Stimulated activated CD8-positive, alpha-beta memory T cell treated with anti-CD3 and anti-CD28 coated beads, Interleukin-15, amount 100 ng/mL, for 1 hour (primary cell): ENCODE measurements at regions not wholly inside any gene's neighbourhood (a gene's known extent, or its start where the extent isn't known, plus 50 kb on each side); places are given as distances from the start of the nearest gene placed in this dataset.

Experiments used
- DNase-seq: peaks from one replicate; pipeline ENCODE4 v3.0.0-alpha.2; 2020; ENCODE audit warnings: low read depth

DNA sequence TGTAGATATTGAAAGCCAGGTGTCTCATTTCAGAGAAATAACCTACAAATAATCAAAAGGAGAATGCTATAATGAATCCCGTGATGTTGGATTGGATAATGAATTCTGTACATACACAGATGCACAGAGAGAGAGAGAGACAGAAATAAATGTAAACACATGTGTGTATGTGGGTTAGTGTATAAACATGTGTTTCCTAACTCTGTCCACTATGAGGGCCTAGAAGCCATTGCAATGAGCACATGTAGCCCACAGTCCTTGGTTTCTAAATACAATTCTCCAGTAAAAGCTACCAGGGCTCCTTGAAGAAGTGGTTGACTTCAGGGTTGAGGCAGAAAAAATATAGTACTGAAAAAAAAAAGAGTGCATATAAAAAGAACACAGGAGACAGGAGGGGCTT is 109.5 kb downstream of the INHBB start:
- DNase-seq: no peak

DNA sequence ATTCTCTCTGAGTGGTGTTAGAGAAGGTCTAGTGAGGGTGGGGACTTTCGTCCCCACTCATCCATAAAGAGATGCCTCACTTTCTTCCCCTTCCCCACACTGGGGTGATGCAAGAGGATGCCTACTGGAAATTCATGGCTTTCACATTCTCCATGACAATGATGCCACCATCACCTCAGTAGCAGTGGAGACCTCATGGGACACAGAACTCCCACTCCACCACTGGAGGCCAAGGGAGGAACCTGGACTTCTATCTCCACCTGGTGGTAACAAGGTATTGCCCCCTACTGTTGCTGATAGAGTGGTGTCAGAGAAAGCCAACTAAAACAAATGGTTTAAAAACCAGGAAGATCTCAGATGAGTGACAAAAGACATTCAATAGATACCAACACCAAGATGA is 110.9 kb downstream of the INHBB start:
- DNase-seq: no peak

DNA sequence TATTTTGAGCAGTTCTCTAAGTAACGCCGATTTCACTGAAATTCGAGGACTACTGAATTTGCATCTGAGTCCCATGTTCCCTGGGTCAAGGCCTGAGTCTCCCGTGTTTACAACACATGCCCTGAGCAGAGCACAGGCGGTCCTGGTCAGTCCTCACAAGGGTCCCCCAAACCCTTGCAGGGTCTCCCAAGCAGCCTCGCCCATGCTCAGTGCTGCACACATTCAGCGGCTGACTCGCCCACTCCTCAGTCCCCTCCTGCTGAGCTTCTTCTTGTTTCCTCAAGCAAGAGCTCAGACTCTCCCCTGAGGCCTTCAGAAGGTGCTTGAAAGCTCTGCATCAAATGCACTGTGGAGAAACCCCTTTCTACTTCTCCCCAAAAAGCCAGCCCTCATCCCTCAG is 114.6 kb downstream of the INHBB start:
- DNase-seq: no peak

DNA sequence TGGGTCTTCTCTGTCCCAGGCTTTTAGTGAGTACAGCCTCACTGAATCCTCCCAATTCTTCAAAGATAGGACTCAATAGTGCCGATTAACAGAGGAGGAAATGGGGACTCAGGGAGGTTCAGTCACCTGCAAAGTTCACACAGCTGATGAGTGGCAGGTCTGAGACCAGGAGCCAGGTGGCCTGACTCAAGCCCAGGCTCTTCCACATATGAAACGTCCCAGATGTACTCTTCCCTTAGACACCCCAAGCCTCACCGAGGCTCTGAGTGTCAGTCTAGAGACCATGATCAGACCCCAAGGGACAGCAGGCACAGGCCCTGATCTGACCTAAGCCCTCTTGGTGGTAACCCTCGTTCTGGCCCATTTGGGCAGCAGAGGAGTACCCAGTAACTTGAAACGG is 115.2 kb downstream of the INHBB start:
- no peak for DNase-seq

DNA sequence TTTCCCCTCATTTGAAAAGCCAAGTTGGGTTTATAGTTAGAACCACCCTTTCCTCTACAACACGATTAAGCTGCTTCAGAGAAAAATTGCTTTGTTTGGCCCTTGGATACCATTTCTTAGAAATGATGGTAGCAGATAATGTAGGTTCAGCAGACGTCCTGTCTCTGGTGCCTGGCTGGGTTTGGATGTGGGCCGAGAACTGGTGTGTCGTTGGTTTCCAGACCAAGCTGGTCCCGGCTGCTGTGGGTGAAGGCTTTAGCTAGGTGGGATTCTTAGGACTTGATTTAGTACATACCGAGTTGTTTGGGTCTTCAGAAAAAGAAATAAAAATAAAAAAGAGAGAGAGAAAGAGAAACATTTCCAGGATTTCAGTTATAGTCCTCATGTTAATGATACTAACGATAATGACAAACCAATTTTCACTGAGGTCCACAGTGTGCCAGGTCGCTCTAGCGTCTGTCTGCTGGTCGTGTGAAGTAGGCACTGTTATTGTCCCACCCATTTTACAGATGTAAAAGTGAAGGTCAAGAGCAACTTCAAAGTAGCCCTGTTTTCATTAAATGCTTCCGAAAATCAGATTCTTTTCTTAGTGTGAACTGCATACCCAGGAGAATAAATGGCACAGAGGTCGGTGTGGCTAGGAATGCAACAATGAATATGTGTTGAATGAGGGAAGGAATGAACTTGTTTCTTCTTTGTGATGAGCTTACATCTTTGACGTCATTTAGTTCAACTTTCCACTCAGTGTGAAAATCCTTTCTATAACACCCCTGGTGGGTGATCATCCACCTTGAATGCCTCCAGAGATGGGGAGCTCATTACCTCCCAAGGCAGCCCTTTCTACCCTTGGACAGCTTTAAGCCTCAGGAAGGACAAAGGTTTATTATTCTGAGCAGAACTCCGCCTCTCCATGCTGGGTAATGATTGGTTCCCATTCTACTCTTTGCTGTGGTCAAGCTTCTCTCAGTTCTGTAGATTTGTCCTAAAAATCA is 115.9 kb downstream of the INHBB start:
- DNase-seq: no peak

DNA sequence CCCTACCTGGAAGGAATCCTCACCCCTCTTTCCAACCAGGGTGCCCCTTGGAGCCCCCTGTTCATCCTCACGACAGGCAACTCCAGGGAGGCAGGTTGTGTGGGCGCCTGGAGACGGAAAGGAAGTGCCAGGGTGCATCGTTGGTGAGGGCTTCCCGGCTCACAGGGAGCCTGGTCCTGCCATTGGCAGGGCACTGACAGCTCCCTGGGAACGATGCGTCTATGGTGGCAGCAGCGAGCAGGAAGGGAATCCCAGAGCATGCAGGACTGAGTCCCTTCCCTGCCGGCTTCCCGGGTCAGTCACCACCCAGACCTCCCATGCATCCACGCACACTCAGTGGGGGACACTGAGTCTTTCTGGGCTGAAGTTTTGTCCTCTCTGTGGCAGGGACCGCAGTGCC is 117.6 kb downstream of the INHBB start:
- no peak for DNase-seq

DNA sequence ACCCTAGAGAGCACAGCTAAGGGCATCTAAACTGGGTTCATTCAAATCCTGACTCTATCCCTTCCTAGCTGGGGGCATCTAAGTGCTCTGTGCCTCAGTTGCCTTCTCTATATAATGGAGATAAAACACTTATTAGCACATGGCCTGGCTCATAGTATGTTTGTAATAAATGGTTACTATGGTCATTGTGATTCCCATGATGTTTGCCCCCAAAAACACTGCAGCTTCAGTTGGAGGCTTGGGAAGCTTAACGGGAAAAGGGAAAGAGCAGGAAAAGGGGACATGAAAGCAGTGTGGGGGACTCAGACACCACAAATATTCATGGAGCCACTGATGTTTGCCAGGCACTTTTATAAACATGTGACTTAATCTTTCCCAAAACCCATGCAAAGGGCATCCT is 118.1 kb downstream of the INHBB start:
- DNase-seq: no peak

DNA sequence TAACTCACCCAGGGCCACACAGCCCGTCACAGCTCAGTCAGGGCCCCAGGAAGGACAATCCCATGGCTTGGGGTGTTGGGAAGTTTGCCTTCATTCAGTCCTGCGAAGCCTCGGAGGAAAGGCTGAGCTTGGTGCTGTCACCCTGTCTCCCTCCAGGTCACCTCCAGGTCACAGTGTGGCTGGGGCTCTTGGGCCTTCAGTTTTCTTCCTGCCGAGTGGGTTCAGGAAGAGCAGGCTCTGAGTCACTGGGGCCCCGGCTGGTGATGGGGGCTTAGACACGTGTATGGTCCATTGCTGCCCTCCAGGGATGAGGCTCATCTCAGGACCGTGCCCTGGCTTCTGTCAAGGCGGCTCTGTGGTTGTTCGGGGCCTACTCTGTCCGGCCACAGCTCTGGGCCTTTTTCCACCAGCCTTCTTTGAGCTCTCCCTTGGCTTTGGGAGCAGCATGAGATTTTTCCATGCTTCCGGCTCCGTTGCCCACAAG is 118.6 kb downstream of the INHBB start:
- DNase-seq: no peak

DNA sequence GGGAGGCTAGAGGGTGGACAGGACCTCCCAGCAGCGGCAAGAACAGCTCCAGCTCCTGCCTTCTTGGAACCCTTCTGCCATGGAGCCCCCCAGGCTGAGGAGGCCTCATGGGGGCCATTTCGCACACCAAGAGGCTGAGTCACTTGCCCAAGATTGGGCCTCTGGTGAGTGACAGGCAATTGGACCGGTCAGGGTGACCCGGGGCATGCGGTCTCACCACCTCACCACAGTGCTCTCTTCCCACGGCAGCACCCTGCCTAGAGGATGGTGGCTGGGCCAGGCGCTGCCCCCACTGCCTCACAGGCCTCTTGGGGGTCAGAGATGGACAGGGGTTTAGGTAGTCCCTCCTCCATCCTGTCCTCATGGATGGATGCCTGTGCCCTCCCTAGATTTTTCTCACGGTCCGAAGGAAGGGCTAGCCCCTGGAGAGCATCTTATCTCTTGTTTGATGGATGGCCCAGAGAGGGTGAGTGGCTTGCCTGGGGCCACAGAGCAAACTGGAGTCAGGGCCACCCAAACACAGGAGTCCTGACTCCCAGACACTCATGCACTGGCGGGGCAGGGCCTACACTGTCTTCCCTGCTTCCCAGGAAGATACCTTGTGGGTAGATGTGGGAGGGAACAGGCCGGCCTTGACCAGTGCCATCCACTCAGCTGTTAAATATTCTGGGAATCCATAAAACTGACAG is 119.2 kb downstream of the INHBB start:
- no peak for DNase-seq

DNA sequence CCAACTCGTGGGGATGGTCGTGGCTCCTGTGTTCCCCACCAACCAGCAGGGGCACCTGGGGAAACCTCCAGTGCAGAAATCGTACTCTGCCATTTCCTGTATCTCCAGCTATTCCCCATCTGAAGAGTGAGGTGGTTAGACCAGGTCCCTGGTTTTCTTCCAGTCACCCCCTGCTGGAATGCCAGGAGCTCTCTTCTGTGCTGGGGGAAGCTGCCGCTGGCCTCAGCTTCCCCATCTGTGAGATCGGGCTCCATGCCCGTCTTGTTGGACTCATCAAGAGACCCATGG is 119.7 kb downstream of the INHBB start:
- no peak for DNase-seq

DNA sequence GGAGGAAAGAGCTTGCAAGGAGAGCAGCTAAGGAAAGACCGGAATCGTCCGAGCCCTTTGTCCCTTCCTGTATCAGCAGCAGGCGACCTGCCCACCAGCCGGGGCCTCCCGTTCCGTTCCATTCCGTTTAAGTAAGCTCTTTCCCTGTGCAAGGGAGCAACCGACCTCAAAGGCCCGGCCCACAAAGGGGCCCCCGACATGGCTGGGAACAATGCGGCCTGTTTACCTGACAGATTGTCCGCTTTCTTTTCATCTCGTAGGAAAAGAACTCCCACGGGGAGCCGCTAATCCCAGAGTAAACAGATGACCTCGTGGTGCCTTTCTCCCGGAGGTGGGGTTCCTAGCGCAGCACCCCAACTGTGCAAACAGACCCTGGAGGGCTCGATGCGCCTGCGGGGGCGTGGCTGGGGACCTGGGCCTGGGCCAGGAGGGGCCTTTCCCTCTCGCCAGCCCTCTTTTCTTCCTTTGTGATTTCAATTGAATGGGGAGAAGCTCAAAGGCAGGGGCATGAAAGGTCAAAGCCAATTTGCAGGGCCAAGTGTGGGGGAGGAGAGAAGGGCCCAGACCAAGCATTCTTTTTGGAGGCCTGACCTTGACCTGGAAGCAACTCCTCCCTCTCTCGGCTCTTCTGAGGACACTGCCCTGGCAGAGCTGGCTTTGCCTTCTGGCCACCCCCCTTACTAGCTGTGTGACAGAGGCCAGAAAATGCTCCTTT is 120.2 kb downstream of the INHBB start:
- no peak for DNase-seq

DNA sequence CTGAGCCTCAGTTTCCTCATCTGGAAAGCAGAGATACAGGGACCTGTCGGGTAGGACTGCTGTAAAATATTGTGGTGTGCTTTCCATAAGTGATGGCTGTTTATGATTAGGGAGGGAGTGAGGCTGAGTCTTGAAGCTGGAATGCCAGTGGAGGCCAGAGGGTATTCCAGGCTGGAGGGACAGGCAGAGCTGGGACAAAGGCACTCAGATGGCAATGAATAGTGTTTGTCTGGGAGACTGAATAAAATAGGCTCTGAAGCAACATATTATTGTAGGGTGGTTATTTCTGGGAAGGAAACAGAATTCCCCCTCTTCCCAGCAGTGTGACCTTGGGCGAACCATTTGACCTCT is 120.7 kb downstream of the INHBB start:
- DNase-seq: no peak

DNA sequence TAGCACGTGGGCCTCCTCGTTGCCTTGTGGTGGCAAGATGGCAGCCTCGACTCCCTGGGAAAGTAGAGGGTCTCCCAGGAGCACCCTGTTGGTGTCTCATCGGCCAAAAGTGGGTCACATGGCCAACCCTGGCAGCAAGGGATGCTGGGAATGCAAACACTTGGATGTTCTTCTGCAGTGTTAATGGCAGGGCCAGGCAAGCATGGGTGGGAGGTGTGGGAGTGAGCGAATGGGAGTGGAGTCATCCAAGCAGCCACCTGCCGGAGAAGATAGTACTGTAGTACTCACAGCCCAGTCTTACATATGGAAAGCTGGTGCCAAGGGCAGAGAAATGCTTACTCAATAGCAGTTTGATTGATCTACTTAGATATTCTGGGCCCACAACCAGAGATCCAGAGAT is 122.2 kb downstream of the INHBB start:
- no peak for DNase-seq

DNA sequence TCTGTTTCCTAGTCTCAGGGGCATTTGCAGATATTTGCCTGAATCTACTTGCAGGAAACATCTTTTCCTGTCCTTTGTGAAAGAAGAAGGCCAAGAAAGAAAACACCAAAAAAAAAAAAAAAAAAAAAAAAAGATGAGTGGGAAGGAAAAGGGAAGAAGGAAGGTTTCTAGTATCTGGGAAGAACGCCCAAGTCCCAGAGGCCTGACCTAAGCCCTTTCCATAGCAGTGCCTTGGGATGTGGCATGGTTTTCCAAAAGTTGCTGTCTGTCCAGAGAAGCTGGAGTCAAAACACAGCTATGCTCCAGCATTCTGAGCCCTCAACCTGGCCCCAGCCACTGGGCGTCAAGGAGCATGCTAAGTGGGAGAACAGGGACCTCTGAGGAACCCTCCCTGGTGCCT is 123.5 kb downstream of the INHBB start:
- DNase-seq: no peak

DNA sequence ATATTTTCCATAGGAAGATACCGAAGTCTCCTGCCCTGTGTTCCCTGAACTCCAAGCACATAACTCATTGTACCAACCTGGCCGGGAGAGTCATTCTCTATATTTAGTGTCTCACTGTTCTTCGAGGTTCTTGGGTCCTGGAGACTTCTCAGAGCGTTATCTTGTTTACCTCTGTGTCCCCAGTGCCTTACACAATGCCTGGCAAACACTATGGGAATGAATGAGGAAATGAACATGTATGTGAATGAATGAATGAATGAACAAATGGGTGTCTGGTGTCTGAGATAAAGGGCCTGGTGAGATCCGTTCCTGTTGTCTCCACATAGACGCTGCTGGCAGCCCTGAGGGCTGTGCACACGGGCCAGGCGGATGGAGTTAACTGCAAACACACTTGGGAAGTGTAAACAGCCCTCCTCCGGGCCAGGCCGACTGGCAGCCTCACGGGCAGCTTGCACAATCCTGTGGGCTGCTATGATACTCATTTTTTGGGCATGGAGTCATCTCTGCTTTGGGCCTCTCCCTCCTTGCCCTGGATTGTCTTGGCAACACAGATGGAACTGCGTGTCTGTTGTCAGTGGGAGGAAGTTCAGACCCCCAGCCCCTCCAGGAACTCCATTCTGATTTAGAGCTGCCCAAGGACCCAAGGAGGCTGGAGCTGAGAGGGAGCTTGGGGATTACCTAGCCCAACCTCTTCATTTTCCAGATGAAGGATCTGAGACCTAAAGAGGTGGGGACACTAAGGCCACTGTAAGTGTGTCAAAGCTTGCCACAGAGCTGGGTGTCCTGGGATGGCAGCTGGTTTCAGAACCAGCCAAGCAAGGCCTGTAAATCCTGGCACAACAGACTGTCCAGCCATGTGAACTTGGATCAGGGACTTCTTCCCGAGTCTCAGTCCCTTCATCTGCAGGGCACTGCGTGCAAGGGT is 124.4 kb downstream of the INHBB start:
- no peak for DNase-seq

DNA sequence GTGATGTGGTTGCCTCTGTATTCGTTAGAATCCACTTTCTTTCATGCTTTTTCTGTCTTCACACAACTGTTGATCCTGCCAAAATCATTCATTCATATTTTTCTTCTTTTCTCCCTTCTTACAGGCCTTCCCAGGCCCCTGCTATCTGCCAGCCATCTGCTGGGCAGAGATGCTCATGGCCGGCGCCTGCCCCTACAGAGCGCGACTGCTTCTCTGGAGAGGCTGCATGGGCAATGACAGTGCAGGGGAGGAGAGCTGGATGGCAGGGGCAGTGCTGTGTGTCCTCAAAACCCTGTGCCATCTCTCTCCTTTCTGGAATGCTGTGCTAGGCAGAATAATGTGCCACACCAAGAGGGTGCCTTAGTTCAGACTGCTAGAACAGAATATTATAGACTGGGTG is 125.2 kb downstream of the INHBB start:
- DNase-seq: no peak

DNA sequence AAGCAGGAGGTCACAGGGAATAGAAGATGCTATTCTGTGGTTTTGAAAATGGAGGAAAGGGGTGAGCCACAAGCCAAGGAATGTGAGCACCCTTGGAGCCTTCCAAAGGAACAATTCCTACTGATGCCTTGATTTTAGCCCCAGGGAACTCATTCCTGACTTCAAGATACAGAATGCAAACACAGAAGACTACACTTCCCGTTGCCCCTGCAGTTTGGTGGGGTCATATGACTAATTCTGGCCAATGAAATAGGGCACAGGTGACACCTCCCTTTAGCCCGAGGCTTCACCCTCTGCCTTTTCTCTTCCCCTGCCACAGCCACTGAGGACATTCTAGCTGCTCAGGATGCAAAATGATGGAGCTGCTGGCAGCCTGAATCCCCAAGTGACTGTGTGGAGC is 126.1 kb downstream of the INHBB start:
- no peak for DNase-seq

DNA sequence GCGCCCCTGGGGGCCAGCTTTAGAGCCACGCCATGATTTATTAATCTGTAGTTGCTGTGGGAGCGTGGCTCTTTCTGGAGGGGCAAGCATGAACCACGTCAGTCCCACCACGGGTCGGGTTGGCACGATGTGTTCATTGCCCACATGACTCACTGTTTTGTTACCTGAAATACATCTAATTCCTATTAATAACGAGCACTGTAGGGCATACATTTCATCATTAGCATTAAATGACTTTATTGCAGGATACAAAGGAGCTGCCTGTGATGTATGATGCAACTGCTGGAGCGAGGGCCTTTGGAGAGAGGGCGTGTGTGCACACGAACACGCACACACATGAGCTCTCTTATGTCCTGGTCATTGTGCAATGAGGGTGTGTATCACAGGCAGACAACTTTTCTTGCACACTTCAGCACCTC is 127.0 kb downstream of the INHBB start:
- DNase-seq: no peak

DNA sequence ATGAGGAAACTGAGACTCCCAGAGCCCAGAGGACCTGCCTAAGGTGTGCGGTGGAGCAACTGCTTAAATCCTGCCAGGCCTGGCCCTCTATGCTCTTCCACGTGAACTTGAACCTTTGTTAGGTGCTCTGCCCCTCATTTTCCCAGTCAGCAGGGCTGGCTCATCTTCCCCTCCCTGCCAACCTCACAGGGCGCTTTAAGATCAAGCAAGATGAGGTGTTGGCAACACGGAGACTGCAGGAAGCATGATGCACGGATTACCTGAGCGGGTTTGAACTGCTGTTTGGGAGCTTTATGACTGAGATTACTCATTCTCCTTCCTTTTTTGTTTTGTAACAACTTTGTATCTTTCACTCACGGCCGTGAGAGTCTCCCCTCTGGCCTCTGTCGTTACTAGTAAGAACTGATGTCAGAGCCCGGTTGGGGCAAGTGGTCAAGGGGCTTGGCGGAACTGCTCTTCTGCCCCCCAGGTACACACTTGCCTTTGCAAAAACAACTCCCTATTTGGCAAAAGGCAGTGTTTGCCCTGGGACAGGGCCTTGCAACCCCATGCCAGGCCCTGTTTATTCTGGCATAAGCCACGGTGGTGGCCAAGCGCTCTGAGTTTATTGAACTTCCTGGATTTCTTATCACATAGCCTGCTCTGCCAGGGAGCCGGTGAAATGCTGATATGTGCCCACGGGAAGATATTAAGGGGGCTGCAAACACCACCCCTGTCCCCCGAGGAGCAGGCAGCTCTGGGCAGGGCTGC is 127.8 kb downstream of the INHBB start:
- DNase-seq: no peak

DNA sequence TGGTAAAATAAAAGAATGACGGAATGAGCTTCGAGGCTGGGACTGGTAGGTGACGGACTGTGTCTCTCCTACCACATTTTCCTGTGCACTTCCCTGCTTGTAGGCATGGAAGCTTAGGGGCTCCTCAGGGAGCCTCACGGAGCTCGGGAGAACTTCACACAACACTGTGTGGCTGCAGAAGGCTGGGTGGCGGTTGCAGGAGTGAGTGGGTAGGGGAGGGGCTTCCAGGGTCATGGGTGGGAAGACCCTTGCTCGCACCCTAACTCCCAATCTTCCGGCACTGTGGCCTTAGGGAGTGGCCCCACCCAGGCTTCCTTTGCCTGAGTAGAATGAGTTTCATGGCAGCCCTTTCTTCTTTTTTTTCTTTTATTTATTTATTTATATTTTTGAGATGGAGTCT is 128.6 kb downstream of the INHBB start:
- no peak for DNase-seq

DNA sequence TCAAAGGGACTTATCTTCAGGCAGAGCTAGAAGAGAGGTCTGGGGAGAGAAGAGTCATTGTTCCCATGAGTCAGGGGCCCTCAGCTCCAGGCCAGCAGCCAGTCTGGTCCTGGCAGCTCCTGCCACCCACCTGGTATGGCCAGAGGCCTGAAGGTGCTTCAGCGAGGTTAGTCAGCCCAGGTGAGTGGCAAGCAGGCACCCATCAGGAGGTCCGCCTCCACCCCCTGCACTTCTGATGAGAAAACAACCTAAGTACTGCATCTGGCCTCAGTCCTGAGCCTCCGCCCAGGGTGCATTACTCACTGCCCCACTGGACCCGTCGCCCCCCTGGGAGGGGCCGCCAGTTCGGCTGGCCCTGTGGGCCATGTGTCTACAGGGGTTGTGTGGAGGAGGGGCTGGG is 130.2 kb downstream of the INHBB start:
- no peak for DNase-seq
